ENCODE measurements at regions not wholly inside any gene's neighbourhood (a gene's known extent, or its start where the extent isn't known, plus 50 kb on each side); places are given as distances from the start of the nearest gene placed in this dataset.

GRCh38 chr1:30280572-30280971 is 442.8 kb downstream of the MATN1 start:
- DNase-seq: no peak

GRCh38 chr1:30277911-30278310 is 445.5 kb downstream of the MATN1 start:
- no peak for DNase-seq

GRCh38 chr1:30277415-30277814 is 446.0 kb downstream of the MATN1 start:
- DNase-seq: no peak

GRCh38 chr1:30275926-30276764 is 447.2 kb downstream of the MATN1 start:
- no peak for DNase-seq

- no peak for DNase-seq
Observed at GRCh38 chr1:30274976-30275621, 448.3 kb downstream of the MATN1 start.

GRCh38 chr1:30274173-30274970 is 449.0 kb downstream of the MATN1 start:
- DNase-seq: no peak

- DNase-seq: no peak
Observed at GRCh38 chr1:30273456-30273855, 449.9 kb downstream of the MATN1 start.

GRCh38 chr1:30273021-30273325 is 450.4 kb downstream of the MATN1 start:
- no peak for DNase-seq

- no peak for DNase-seq
Observed at GRCh38 chr1:30272277-30273020, 450.9 kb downstream of the MATN1 start.

- no peak for DNase-seq
Observed at GRCh38 chr1:30271401-30272276, 451.7 kb downstream of the MATN1 start.

GRCh38 chr1:30270461-30270860 is 452.9 kb downstream of the MATN1 start:
- DNase-seq: no peak

GRCh38 chr1:30268923-30269666 is 454.3 kb downstream of the MATN1 start:
- no peak for DNase-seq

GRCh38 chr1:30267856-30268255 is 455.5 kb downstream of the MATN1 start:
- no peak for DNase-seq

GRCh38 chr1:30267046-30267445 is 456.3 kb downstream of the MATN1 start:
- no peak for DNase-seq

- DNase-seq: no peak
Observed at GRCh38 chr1:30265127-30266070, 458.0 kb downstream of the MATN1 start.

GRCh38 chr1:30264672-30265025 is 458.7 kb downstream of the MATN1 start:
- no peak for DNase-seq

- DNase-seq: no peak
Observed at GRCh38 chr1:30263888-30264671, 459.3 kb downstream of the MATN1 start.

GRCh38 chr1:30263405-30263804 is 460.0 kb downstream of the MATN1 start:
- DNase-seq: no peak

GRCh38 chr1:30262158-30262557 is 461.2 kb downstream of the MATN1 start:
- DNase-seq: no peak
